Muscle of leg (tissue), 3 donors: ENCODE measurements at regions not wholly inside any gene's neighbourhood (a gene's known extent, or its start where the extent isn't known, plus 50 kb on each side); places are given as distances from the start of the nearest gene placed in this dataset.

ENCODE experiments used
- DNase-seq: peaks from one replicate; pipeline ENCODE4 v3.0.0; 2013
- H3K27ac ChIP-seq: one replicate; pipeline ENCODE4 v1.5.1; 2013; ENCODE audit warnings: mild to moderate bottlenecking, low read length, control low read depth
- H3K27me3 ChIP-seq: one replicate; pipeline ENCODE4 v1.6.1; 2013; ENCODE audit warnings: low read length; ENCODE audit not compliant: control insufficient read depth, insufficient read depth
- H3K36me3 ChIP-seq: one replicate; pipeline ENCODE4 v1.6.1; 2013; ENCODE audit warnings: low read length; ENCODE audit not compliant: control insufficient read depth, insufficient read depth
- H3K4me1 ChIP-seq: one replicate; pipeline ENCODE4 v1.6.1; 2013; ENCODE audit warnings: low read length; ENCODE audit not compliant: control insufficient read depth, insufficient read depth
- H3K4me3 ChIP-seq: one replicate; pipeline ENCODE4 v1.5.1; 2013; ENCODE audit warnings: low read length, control low read depth
- H3K9me3 ChIP-seq: replicated peaks from 2 replicates; pipeline ENCODE4 v1.6.1; 2013; ENCODE audit warnings: low read depth, low read length; ENCODE audit not compliant: control insufficient read depth
- WGBS: methylation state at CpG from one replicate; pipeline ENCODE4 v1.1.5; 2013; ENCODE audit warnings: missing lambda C conversion rate; ENCODE audit not compliant: insufficient coverage; 5-methylcytosine and 5-hydroxymethylcytosine counted together

DNA sequence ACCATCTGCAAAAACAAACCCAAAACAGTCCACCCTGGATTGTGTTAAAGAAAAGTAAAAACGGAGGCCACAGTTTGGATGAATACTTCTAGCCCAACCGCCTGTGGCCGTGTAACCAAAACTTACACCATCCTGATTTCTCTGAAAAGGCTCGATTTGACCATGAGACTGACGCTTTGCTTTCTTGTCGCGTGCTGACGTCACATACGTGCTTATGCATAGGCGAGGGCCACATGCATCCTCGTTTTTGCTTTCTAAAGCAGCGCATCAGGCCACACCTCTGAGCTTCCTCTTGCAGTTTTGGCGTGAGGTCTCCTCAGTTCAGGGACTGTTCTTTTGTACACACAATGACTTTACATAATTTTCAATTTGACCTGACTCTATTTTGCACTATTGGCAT lies 526.6 kb downstream of the GLRX3 start:
- Histone ChIP-seq H3K27ac (no peak overlapping the region), H3K36me3 (no peaks in the 10 kb centered on the region), H3K27me3 (peaks cover 4% of the 10 kb centered on the region), H3K4me3 (no peak overlapping the region), H3K9me3 (no peaks in the 10 kb centered on the region), H3K4me1 (no peaks in the 10 kb centered on the region)
- 88% methylated on average over 13 of the region's 13 CpGs for WGBS
- DNase-seq = no peak

DNA sequence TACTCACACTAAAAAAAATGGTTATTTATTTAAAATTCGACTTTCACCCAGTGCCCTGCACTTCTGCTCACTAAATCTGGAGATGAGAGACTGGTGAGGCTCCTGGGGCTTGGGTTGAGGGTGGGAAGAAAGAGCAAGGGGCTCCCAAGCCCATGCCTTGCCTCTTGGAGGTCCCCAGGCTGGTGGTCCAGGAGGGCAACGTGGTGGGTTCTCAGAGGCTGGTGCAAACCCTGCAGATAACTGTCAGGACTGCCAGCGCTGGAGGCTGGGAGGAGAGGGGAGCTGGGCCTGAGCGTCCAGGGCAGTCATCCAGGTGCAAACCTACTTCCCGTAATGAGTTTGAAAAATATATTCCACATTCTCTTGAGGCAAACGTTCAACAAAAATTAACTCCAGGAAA lies 528.3 kb downstream of the GLRX3 start:
- Histone ChIP-seq H3K27me3 (peaks cover 2% of the 10 kb centered on the region), H3K4me3 (no peak overlapping the region), H3K4me1 (no peaks in the 10 kb centered on the region), H3K9me3 (no peaks in the 10 kb centered on the region), H3K36me3 (no peaks in the 10 kb centered on the region), H3K27ac (no peak overlapping the region)
- 50% methylated on average over 3 of the region's 6 CpGs for WGBS
- DNase-seq = no peak

DNA sequence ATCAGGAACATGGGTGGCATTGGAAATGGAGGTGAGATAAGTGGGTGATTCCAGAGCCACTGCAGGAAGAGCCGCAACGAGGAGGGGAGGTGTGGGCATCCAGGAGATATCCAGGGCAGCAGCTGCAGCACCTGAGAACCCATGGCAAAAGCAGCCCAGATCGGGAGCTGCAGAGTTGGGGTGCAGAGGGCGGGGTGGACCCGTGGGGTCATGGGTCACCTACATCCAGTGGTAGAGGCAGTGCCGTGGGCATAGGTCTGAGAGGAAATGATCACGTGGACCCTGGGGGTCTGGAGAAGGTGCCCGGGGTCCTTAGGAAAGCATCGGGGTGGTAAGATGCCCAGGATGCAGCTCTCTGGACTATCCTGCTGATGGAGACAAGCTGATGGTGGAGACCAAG lies 530.0 kb downstream of the GLRX3 start:
- WGBS = 89% methylated on average over 9 of the region's 9 CpGs
- H3K4me3 ChIP-seq = no peak overlapping the region
- H3K27me3 ChIP-seq = peaks cover 2% of the 10 kb centered on the region
- DNase-seq = no peak
- no peak overlapping the region for H3K27ac ChIP-seq
- no peaks in the 10 kb centered on the region for H3K4me1 ChIP-seq
- H3K36me3 ChIP-seq = no peaks in the 10 kb centered on the region
- no peaks in the 10 kb centered on the region for H3K9me3 ChIP-seq

DNA sequence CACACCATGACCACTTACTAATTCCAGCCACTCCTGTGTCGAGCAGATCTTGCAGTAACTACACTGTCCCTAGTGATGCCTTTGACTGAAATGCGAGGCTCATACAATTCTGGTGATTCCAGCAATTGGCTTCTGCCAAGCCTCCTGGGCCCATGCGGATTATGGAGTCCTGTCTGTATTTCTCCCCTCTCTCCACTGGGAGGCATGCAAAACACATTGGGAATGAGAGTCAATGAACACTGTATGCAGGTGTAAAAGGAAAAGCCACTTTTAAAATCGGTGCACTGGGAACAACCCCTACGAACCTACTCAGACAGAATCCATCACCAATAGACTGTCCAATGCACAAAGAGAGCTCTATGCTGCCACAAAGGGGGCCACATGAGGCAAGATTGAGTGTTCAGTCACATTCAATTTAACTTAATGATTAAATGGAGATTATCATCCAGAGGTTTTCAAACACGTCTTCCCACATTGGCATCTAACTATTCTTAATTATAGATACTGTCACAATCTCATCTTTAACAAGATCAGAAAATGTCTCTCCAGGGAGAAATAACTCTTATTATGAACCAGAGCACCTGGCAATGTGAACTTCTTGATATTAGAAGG lies 550.6 kb downstream of the GLRX3 start:
- H3K4me1 ChIP-seq = no peaks in the 10 kb centered on the region
- H3K36me3 ChIP-seq = no peaks in the 10 kb centered on the region
- H3K27ac ChIP-seq = no peak overlapping the region
- no peak overlapping the region for H3K4me3 ChIP-seq
- H3K9me3 ChIP-seq = peaks cover 3% of the 10 kb centered on the region
- WGBS = no CpG with 5 or more reads among the region's 6 CpGs
- H3K27me3 ChIP-seq = peaks cover 2% of the 10 kb centered on the region
- DNase-seq = peak; percentile 41

DNA sequence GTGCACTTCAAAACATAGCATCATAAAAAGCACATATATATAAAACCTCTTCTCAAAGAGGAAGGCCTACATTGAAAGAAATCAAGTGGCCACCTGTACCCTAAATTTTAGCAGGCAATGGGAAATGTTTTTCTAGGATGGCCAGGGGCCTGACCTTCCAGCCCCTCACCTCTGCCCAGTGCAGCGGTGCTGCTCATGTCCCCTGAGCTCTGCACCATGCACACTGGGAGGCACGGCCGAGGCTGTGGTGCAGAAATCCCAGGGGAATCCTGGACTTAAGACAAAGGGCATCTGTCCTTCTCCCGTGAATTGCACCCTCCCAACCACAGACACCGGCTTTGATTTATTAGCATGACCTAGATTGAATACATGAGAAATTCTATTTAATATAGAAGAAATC lies 551.4 kb downstream of the GLRX3 start:
- Histone ChIP-seq H3K4me3 (no peak overlapping the region), H3K27ac (no peak overlapping the region), H3K4me1 (no peaks in the 10 kb centered on the region), H3K36me3 (no peaks in the 10 kb centered on the region), H3K27me3 (no peaks in the 10 kb centered on the region), H3K9me3 (peaks cover 3% of the 10 kb centered on the region)
- WGBS = no CpG with 5 or more reads among the region's 5 CpGs
- DNase-seq = no peak

DNA sequence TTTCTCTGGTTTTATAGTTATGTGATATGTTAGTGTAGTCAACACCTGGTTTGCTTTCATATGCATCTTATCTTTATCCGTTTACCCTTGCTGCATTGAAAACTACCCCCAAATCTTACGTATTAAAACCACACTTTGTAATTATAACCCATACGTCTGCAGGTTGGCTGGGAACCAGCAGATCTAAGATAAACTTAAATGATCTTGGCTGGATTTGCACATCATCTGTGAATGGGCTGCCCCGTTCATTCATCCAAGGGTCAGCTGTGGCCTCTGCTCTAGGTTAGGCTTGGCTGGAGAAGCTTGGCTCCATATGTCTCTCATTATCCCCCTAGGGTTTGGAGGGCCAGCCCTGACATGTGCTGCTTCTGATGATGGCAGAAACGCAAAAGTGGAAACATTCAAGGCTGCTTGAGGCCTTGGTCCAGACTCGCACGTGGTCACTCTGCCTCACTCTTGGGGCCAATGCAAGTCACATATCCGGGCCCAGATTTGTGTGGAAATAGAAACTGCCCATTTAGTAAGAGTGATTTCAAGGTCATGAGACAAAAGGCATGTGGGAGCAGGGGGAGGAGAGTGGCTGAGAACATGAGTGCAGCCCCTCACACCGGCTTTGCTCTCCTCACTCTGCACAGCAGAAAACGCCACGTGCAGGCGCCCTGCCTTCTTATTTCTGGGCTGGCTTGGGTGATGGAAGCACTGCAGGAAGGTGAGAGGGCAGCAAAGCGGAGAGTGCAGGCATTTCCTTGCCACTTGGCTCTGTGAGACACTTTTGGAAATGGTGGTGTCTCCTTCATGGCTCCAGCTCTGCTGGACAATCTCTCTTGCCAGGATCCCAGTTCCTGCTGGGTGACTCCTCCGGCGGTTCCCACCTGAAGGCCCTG lies 553.8 kb downstream of the GLRX3 start:
- H3K4me1 ChIP-seq = no peaks in the 10 kb centered on the region
- WGBS = 42% methylated on average over 14 of the region's 15 CpGs
- no peaks in the 10 kb centered on the region for H3K9me3 ChIP-seq
- H3K27me3 ChIP-seq = no peaks in the 10 kb centered on the region
- no peak overlapping the region for H3K27ac ChIP-seq
- DNase-seq = peak; percentile 22
- no peak overlapping the region for H3K4me3 ChIP-seq
- H3K36me3 ChIP-seq = no peaks in the 10 kb centered on the region

DNA sequence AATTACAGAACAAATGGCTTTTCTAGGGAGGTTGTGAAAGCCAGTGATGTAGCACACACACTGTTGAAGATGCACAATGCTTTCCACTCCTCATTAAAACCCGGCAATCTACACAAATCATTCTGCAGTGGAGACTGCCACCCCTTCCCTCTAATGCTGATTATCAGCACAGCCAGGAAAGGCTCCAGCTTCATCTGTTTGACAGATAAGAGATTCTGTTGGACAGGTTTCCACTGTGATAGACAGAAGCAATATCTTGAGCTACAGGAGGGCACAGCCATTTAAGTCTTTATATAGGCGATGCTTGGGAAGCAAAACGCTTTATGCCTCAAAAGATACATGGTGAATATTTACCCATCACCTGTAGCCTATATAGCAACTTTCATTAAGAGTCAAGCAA lies 555.6 kb downstream of the GLRX3 start:
- no peaks in the 10 kb centered on the region for H3K9me3 ChIP-seq
- no peak overlapping the region for H3K27ac ChIP-seq
- no peaks in the 10 kb centered on the region for H3K36me3 ChIP-seq
- 67% methylated on average over 1 of the region's 3 CpGs for WGBS
- H3K4me3 ChIP-seq = no peak overlapping the region
- no peaks in the 10 kb centered on the region for H3K4me1 ChIP-seq
- DNase-seq = no peak
- no peaks in the 10 kb centered on the region for H3K27me3 ChIP-seq

DNA sequence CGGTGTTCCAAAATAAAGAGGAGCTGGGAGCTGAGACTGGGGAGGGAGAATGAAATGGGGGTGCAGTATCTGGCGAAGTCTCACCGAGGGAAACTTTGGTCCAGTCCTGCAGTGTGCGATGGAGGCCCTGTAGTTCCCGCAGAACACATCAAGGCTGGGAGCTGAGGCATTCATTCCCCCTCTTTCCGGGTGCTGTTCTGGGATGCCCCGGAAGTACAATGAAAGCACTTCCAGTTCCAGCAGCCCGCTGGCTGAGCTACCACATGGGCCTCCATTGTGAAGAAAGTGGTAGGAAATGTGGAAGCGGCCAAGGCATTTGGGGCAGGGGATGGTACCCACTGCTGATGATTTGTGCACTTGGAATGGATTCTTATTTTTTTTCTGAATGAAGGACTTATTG lies 560.7 kb downstream of the GLRX3 start:
- H3K4me3 ChIP-seq = no peak overlapping the region
- H3K27me3 ChIP-seq = no peaks in the 10 kb centered on the region
- H3K9me3 ChIP-seq = no peaks in the 10 kb centered on the region
- H3K27ac ChIP-seq = no peak overlapping the region
- 90% methylated on average over 9 of the region's 9 CpGs for WGBS
- no peaks in the 10 kb centered on the region for H3K36me3 ChIP-seq
- DNase-seq = no peak
- H3K4me1 ChIP-seq = no peaks in the 10 kb centered on the region

DNA sequence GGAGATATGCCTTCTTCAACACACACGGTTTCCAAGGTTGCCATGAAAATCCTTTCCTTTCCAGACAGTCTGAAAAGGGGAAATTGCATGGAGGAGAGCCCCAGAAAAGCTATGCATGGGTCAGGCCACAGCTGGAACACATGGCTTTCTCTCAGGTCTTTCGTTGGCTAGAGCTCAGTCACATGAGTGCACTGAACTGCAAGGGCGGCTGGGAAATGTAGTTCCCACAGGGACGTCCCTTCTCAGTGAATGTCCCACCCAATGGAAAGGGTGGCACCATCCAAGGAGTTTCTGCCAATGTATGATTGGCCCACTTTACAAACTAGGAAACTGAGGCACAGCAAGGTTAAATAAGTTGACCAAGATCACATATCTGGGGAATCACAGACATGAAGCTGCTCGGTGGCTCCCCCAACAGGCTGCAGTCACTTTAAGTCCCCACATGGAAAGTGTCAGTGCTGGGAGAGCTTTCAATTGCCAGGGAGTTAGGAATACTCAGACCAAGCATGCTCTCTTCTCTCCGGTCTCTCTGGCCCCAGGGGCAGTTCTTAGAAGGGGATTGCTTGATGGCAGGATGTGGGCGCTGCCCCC lies 571.3 kb downstream of the GLRX3 start:
- no peak for DNase-seq
- 74% methylated on average over 4 of the region's 7 CpGs for WGBS
- no peak overlapping the region for H3K4me3 ChIP-seq
- H3K4me1 ChIP-seq = no peaks in the 10 kb centered on the region
- H3K36me3 ChIP-seq = no peaks in the 10 kb centered on the region
- H3K9me3 ChIP-seq = no peaks in the 10 kb centered on the region
- H3K27ac ChIP-seq = no peak overlapping the region
- peaks cover 12% of the 10 kb centered on the region for H3K27me3 ChIP-seq

DNA sequence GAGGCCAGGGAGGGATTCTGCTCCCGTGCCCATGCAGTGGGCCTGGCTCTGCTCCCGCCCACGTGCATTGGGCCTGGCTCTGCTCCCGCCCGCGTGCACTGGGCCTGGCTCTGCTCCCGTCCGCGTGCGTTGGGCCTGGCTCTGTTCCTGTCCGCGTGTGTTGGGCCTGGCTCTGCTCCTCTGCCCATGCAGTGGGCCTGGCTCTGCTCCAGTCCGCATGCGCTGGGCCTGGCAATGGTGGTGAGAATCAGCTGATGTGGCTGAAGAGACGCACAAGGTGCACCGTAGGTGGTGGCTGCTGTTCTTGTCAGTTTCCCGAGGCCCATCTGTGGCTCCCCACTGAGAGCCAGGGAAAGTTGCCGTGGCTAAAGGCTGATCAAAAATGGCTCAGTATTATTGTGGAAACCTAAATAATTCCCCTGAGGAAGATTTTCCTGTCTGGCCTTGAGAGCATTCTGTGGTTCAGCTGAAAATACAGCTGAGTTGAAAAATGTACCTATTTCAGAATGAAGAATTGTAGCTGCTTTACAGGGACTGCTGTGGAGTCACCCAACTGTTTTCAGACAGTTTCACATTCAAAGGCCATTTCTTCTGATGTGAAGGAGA lies 572.4 kb downstream of the GLRX3 start:
- DNase-seq = no peak
- no peak overlapping the region for H3K27ac ChIP-seq
- no peaks in the 10 kb centered on the region for H3K4me1 ChIP-seq
- H3K9me3 ChIP-seq = no peaks in the 10 kb centered on the region
- no peak overlapping the region for H3K4me3 ChIP-seq
- H3K27me3 ChIP-seq = peaks cover 11% of the 10 kb centered on the region
- no peaks in the 10 kb centered on the region for H3K36me3 ChIP-seq
- 83% methylated on average over 18 of the region's 18 CpGs for WGBS
